Lower leg skin (tissue), 3 donors: ENCODE measurements at regions not wholly inside any gene's neighbourhood (a gene's known extent, or its start where the extent isn't known, plus 50 kb on each side); places are given as distances from the start of the nearest gene placed in this dataset.

ENCODE experiments used
- CTCF ChIP-seq, 3 donors: fragments of 450-650 bp; IDR thresholded peaks; one replicate each; pipeline ENCODE4 v1.5.1; 2016; ENCODE audit warnings: antibody characterized with exemption in 3 of 3, mild to moderate bottlenecking in 3 of 3, moderate library complexity in 2 of 3
- POLR2A ChIP-seq, 2 donors: fragments of 450-650 bp; IDR thresholded peaks; one replicate each; pipeline ENCODE4 v1.6.1; 2016 to 2017; ENCODE audit warnings: antibody characterized with exemption in 2 of 2, mild to moderate bottlenecking in 1 of 2, moderate library complexity in 1 of 2

- TF ChIP-seq CTCF (IDR thresholded peaks at IDR 0.05) (no peak), POLR2A (IDR thresholded peaks at IDR 0.05) (no peak)
These were observed 336.0 kb upstream of the PCDH15 start for GRCh38 chr10:55137063-55137462.
